Natural killer cell (primary cell): ENCODE measurements at regions not wholly inside any gene's neighbourhood (a gene's known extent, or its start where the extent isn't known, plus 50 kb on each side); places are given as distances from the start of the nearest gene placed in this dataset.

ENCODE experiments used
- ATAC-seq, 3 donors: fragments of 150-1000 bp in 2 of 3; fragments of 200-7000 bp in 1 of 3; cut with Tn5 transposase; 1 replicate in 1 of 3; 2 replicates in 2 of 3; pipeline ENCODE4 v1.10.0; 2021; ENCODE audit warnings: mild to moderate bottlenecking in 2 of 3, moderate library complexity in 2 of 3
- DNase-seq, 2 donors: peaks; one replicate each; pipeline versions ENCODE4 v3.0.0 to v3.0.0-alpha.2; 2013 to 2021; ENCODE audit warnings: mixed read lengths in 1 of 2
- H3K27ac ChIP-seq: one replicate; pipeline ENCODE4 v1.5.1; 2013; ENCODE audit warnings: mild to moderate bottlenecking, low read length
- H3K27me3 ChIP-seq: one replicate; pipeline ENCODE4 v1.6.1; 2013; ENCODE audit warnings: low read length; ENCODE audit not compliant: control insufficient read depth, insufficient read depth
- H3K36me3 ChIP-seq: one replicate; pipeline ENCODE4 v1.6.1; 2013; ENCODE audit warnings: low read length; ENCODE audit not compliant: control insufficient read depth, insufficient read depth
- H3K4me1 ChIP-seq: one replicate; pipeline ENCODE4 v1.6.1; 2013; ENCODE audit warnings: low read length; ENCODE audit not compliant: control insufficient read depth, insufficient read depth
- H3K4me3 ChIP-seq: one replicate; pipeline ENCODE4 v1.5.1; 2013; ENCODE audit warnings: low read length
- H3K9me3 ChIP-seq: one replicate; pipeline ENCODE4 v1.6.1; 2013; ENCODE audit warnings: low read length; ENCODE audit not compliant: control insufficient read depth, insufficient read depth
- H3K27ac Mint-ChIP-seq, 2 donors: one replicate each; pipeline ENCODE4 v1.8.0; 2022; ENCODE audit warnings: mild to moderate bottlenecking in 2 of 2, mixed read lengths in 2 of 2, moderate library complexity in 1 of 2
- H3K27me3 Mint-ChIP-seq, 2 donors: one replicate each; pipeline ENCODE4 v1.8.0; 2022; ENCODE audit warnings: low read depth in 2 of 2, mixed read lengths in 2 of 2
- H3K36me3 Mint-ChIP-seq: one replicate; pipeline ENCODE4 v1.8.0; 2022; ENCODE audit warnings: mixed read lengths
- H3K4me1 Mint-ChIP-seq, 2 donors: one replicate each; pipeline ENCODE4 v1.8.0; 2022; ENCODE audit warnings: mixed read lengths in 2 of 2
- H3K4me3 Mint-ChIP-seq: one replicate; pipeline ENCODE4 v1.8.0; 2022; ENCODE audit warnings: mild to moderate bottlenecking, moderate library complexity, mixed read lengths
- H3K9me3 Mint-ChIP-seq, 2 donors: one replicate each; pipeline ENCODE4 v1.8.0; 2022; ENCODE audit warnings: mixed read lengths in 2 of 2
- WGBS: methylation state at CpG from one replicate; pipeline ENCODE4 v1.1.7; 2013; ENCODE audit warnings: missing lambda C conversion rate; ENCODE audit not compliant: insufficient coverage; 5-methylcytosine and 5-hydroxymethylcytosine counted together
- intact Hi-C: fragments of 100-400 bp; cut with micrococcal nuclease; formaldehyde crosslinking; loops from one replicate; pipeline ENCODE4 v1.14.2; 2022
- TF ChIP-seq, protein P1 (sequence below): fragments of 200-600 bp; IDR thresholded peaks from one replicate; pipeline ENCODE4 v1.8.0; 2022; ENCODE audit warnings: antibody characterized with exemption

- TF ChIP-seq, protein P1, sequence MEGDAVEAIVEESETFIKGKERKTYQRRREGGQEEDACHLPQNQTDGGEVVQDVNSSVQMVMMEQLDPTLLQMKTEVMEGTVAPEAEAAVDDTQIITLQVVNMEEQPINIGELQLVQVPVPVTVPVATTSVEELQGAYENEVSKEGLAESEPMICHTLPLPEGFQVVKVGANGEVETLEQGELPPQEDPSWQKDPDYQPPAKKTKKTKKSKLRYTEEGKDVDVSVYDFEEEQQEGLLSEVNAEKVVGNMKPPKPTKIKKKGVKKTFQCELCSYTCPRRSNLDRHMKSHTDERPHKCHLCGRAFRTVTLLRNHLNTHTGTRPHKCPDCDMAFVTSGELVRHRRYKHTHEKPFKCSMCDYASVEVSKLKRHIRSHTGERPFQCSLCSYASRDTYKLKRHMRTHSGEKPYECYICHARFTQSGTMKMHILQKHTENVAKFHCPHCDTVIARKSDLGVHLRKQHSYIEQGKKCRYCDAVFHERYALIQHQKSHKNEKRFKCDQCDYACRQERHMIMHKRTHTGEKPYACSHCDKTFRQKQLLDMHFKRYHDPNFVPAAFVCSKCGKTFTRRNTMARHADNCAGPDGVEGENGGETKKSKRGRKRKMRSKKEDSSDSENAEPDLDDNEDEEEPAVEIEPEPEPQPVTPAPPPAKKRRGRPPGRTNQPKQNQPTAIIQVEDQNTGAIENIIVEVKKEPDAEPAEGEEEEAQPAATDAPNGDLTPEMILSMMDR: no peak
- Histone ChIP-seq H3K27ac (no peak overlapping the region), H3K4me3 (no peak overlapping the region), H3K27me3 (no peaks in the 10 kb centered on the region), H3K36me3 (no peaks in the 10 kb centered on the region), H3K4me1 (peaks cover 9% of the 10 kb centered on the region), H3K9me3 (no peaks in the 10 kb centered on the region)
- H3K36me3 Mint-ChIP-seq: no peaks in the 10 kb centered on the region
- no peak overlapping the region for H3K27ac Mint-ChIP-seq
- no peak overlapping the region for H3K4me3 Mint-ChIP-seq
- H3K9me3 Mint-ChIP-seq: no peaks in the 10 kb centered on the region
- no peaks in the 10 kb centered on the region for H3K27me3 Mint-ChIP-seq
- ATAC-seq (no peak), DNase-seq (no peak)
- WGBS: 96% methylated on average over 3 of the region's 3 CpGs
- peaks cover 48 to 54% of the 10 kb centered on the region in 2 donors for H3K4me1 Mint-ChIP-seq
- intact Hi-C loops: no loop called here
Observed at GRCh38 chr2:134199123-134199522, 54.7 kb upstream of the MGAT5 start.

DNA sequence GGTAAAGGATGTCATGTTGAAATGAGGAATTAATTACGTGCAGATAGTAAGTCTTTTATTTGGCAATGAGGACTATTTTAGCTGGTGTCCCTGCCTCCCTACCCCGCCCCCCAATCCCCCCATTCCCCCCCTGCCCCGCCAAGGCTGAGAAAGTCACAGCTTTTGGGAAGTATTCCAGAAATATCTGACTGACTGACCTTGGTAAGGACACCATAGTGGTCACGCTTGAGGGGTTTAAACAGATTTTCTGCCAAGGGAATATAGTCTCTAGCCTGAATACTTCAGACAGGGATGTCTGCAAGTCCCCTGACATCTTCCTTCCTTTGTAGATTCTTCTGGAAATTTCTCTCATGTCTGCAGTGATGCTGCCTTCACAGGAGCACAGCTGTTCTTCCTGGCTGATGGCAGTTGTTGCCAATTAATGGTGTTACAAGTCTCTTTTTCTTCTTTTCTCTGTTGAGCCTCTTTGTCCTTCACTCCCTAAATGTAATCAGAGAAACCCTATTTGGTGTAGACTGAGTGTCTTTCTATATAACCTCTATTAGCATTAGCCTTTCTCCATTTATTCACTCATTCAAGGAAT lies 53.7 kb upstream of the MGAT5 start:
- Mint-ChIP-seq H3K9me3 (no peaks in the 10 kb centered on the region), H3K36me3 (no peaks in the 10 kb centered on the region), H3K27me3 (no peaks in the 10 kb centered on the region), H3K27ac (no peak overlapping the region), H3K4me1 (peaks cover 44 to 48% of the 10 kb centered on the region in 2 donors), H3K4me3 (no peak overlapping the region)
- WGBS: 86% methylated on average over 1 of the region's 4 CpGs
- H3K27me3 ChIP-seq: no peaks in the 10 kb centered on the region
- ATAC-seq (no peak), DNase-seq (no peak)
- intact Hi-C loops: no loop called here
- H3K36me3 ChIP-seq: no peaks in the 10 kb centered on the region
- no peaks in the 10 kb centered on the region for H3K9me3 ChIP-seq
- H3K4me3 ChIP-seq: no peak overlapping the region
- no peak overlapping the region for H3K27ac ChIP-seq
- peaks cover 12% of the 10 kb centered on the region for H3K4me1 ChIP-seq
- TF ChIP-seq, protein P1: no peak

GRCh38 chr2:134201533-134201932 lies 52.3 kb upstream of the MGAT5 start:
- peaks cover 21% of the 10 kb centered on the region for H3K4me1 ChIP-seq
- intact Hi-C loops: no loop called here
- 93% methylated on average over 7 of the region's 7 CpGs for WGBS
- no peak for DNase-seq
- H3K36me3 ChIP-seq: no peaks in the 10 kb centered on the region
- H3K4me1 Mint-ChIP-seq: peaks cover 38 to 41% of the 10 kb centered on the region in 2 donors
- H3K4me3 Mint-ChIP-seq: no peak overlapping the region
- no peak for ATAC-seq
- no peak overlapping the region for H3K4me3 ChIP-seq
- H3K9me3 ChIP-seq: no peaks in the 10 kb centered on the region
- no peaks in the 10 kb centered on the region for H3K27me3 Mint-ChIP-seq
- no peak overlapping the region for H3K27ac Mint-ChIP-seq
- no peak overlapping the region for H3K27ac ChIP-seq
- no peaks in the 10 kb centered on the region for H3K36me3 Mint-ChIP-seq
- no peaks in the 10 kb centered on the region for H3K27me3 ChIP-seq
- H3K9me3 Mint-ChIP-seq: no peaks in the 10 kb centered on the region
- TF ChIP-seq, protein P1: no peak

- no peak for DNase-seq
- Mint-ChIP-seq H3K9me3 (no peaks in the 10 kb centered on the region), H3K4me1 (peaks cover 35 to 39% of the 10 kb centered on the region in 2 donors), H3K4me3 (no peak overlapping the region), H3K27ac (no peak overlapping the region), H3K36me3 (no peaks in the 10 kb centered on the region), H3K27me3 (no peaks in the 10 kb centered on the region)
- H3K4me1 ChIP-seq: peaks cover 21% of the 10 kb centered on the region
- 96% methylated on average over 4 of the region's 4 CpGs for WGBS
- H3K36me3 ChIP-seq: no peaks in the 10 kb centered on the region
- no peaks in the 10 kb centered on the region for H3K9me3 ChIP-seq
- H3K27ac ChIP-seq: no peak overlapping the region
- H3K4me3 ChIP-seq: no peak overlapping the region
- intact Hi-C loops: no loop called here
- TF ChIP-seq, protein P1: no peak
- no peaks in the 10 kb centered on the region for H3K27me3 ChIP-seq
- ATAC-seq: no peak
Observed at GRCh38 chr2:134202371-134202770, 51.5 kb upstream of the MGAT5 start.
